ENCODE measurements at regions not wholly inside any gene's neighbourhood (a gene's known extent, or its start where the extent isn't known, plus 50 kb on each side); places are given as distances from the start of the nearest gene placed in this dataset.

- TF ChIP-seq CTCF (IDR thresholded peaks at IDR 0.05; ENCODE audit: low read length, missing control alignments), result no peak
- DNase-seq (ENCODE audit: low read depth), result no peak
- H3K4me3 ChIP-seq (replicated peaks; ENCODE audit: low read depth, low read length), result no peak overlapping the region
Measured at GRCh38 chr6:23940466-23940865, 185.5 kb upstream of the NRSN1 start.

GRCh38 chr6:23951691-23952090 is 174.3 kb upstream of the NRSN1 start:
- no peak for TF ChIP-seq CTCF (IDR thresholded peaks at IDR 0.05; ENCODE audit: low read length, missing control alignments)
- DNase-seq (ENCODE audit: low read depth), result no peak
- no peak overlapping the region for H3K4me3 ChIP-seq (replicated peaks; ENCODE audit: low read depth, low read length)

GRCh38 chr6:23952245-23952644 is 173.8 kb upstream of the NRSN1 start:
- no peak for DNase-seq (ENCODE audit: low read depth)
- no peak overlapping the region for H3K4me3 ChIP-seq (replicated peaks; ENCODE audit: low read depth, low read length)
- no peak for TF ChIP-seq CTCF (IDR thresholded peaks at IDR 0.05; ENCODE audit: low read length, missing control alignments)

GRCh38 chr6:23953976-23954375 is 172.0 kb upstream of the NRSN1 start:
- no peak overlapping the region for H3K4me3 ChIP-seq (replicated peaks; ENCODE audit: low read depth, low read length)
- TF ChIP-seq CTCF (IDR thresholded peaks at IDR 0.05; ENCODE audit: low read length, missing control alignments), result no peak
- no peak for DNase-seq (ENCODE audit: low read depth)

- H3K4me3 ChIP-seq (replicated peaks; ENCODE audit: low read depth, low read length), result no peak overlapping the region
- no peak for DNase-seq (ENCODE audit: low read depth)
- TF ChIP-seq CTCF (IDR thresholded peaks at IDR 0.05; ENCODE audit: low read length, missing control alignments), result no peak
Measured at GRCh38 chr6:23957017-23957416, 169.0 kb upstream of the NRSN1 start.

- no peak for TF ChIP-seq CTCF (IDR thresholded peaks at IDR 0.05; ENCODE audit: low read length, missing control alignments)
- no peak overlapping the region for H3K4me3 ChIP-seq (replicated peaks; ENCODE audit: low read depth, low read length)
- DNase-seq (ENCODE audit: low read depth), result peak; percentile 2
Measured at GRCh38 chr6:23964865-23965264, 161.2 kb upstream of the NRSN1 start.

GRCh38 chr6:23969344-23969743 is 156.7 kb upstream of the NRSN1 start:
- TF ChIP-seq CTCF (IDR thresholded peaks at IDR 0.05; ENCODE audit: low read length, missing control alignments), result no peak
- DNase-seq (ENCODE audit: low read depth), result no peak
- H3K4me3 ChIP-seq (replicated peaks; ENCODE audit: low read depth, low read length), result no peak overlapping the region

Data from fibroblast of pulmonary artery (primary cell).